ENCODE measurements at regions not wholly inside any gene's neighbourhood (a gene's known extent, or its start where the extent isn't known, plus 50 kb on each side); places are given as distances from the start of the nearest gene placed in this dataset.

DNA sequence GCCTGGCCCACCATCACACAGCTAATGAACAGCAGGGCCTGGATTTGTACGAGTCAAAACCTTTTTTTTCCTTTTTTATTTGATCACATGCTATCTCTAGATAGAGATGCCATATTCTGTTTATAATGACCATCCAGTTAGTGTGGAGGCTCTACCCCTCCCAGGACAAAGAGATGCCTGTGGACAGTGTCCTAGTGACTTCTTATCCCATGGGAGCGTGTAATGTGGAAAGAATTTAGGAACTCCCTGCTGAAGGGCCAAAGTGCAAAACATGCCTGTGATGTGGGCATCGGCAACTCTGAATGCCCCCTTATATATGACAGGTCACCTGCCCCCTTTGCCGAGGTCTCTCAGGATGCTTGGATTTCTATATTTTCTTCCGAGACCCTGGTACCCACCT lies 292.2 kb downstream of the RRAGC start:
- Histone ChIP-seq H4K20me1 (ENCODE audit: control insufficient read depth, insufficient read depth, low read depth, low read length) (no peaks in the 10 kb centered on the region), H3F3A (ENCODE audit: control insufficient read depth, insufficient read depth) (no peaks in the 10 kb centered on the region), H3K79me2 (ENCODE audit: control insufficient read depth, low read length) (no peaks in the 10 kb centered on the region), H3K4me2 (ENCODE audit: low read length) (no peak overlapping the region), H3K36me3 (ENCODE audit: control insufficient read depth, low read length) (no peaks in the 10 kb centered on the region), H3K27me3 (ENCODE audit: control insufficient read depth, low read length) (no peaks in the 10 kb centered on the region), H3K4me1 (ENCODE audit: control insufficient read depth, low read length) (no peaks in the 10 kb centered on the region), H3K4me3 (ENCODE audit: low read length) (no peak overlapping the region), H3K9me3 (ENCODE audit: control insufficient read depth, insufficient read depth, low read length) (no peaks in the 10 kb centered on the region), H3K27ac (ENCODE audit: low read depth, low read length) (no peak overlapping the region), H3K9me2 (replicated peaks; ENCODE audit: control insufficient read depth, low read length) (no peaks in the 10 kb centered on the region)
- TF ChIP-seq, protein P1, sequence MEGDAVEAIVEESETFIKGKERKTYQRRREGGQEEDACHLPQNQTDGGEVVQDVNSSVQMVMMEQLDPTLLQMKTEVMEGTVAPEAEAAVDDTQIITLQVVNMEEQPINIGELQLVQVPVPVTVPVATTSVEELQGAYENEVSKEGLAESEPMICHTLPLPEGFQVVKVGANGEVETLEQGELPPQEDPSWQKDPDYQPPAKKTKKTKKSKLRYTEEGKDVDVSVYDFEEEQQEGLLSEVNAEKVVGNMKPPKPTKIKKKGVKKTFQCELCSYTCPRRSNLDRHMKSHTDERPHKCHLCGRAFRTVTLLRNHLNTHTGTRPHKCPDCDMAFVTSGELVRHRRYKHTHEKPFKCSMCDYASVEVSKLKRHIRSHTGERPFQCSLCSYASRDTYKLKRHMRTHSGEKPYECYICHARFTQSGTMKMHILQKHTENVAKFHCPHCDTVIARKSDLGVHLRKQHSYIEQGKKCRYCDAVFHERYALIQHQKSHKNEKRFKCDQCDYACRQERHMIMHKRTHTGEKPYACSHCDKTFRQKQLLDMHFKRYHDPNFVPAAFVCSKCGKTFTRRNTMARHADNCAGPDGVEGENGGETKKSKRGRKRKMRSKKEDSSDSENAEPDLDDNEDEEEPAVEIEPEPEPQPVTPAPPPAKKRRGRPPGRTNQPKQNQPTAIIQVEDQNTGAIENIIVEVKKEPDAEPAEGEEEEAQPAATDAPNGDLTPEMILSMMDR (IDR thresholded peaks at IDR 0.05; ENCODE audit: low read depth, low read length, poor library complexity, severe bottlenecking), result no peak
- no peak for TF ChIP-seq EZH2phosphoT487 (IDR thresholded peaks at IDR 0.05; ENCODE audit: borderline replicate concordance, low read length)

DNA sequence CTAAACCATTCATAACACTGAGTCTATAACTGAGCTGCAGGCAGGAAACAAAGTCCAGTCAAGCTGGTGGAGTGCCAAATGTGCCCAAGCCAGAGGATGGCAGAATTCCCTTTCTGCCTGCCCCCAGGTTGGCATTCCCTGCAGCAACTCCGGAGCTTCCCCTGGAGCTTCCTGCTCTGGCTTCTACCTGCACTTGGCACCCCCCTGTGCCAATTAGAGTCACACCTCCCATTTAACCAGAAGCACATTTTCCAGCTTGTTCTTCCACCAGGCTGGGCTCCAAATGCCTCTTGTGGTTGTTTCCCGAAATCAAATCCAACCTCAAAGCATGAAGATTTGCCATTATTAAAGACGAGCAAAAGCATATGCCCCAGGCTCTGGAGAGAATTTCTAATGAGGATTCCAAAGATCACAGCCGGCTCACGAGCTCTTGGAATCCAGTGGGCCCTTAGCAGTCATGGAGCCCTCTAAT lies 294.5 kb downstream of the RRAGC start:
- Histone ChIP-seq H3K4me3 (ENCODE audit: low read length) (no peak overlapping the region), H3K9me2 (replicated peaks; ENCODE audit: control insufficient read depth, low read length) (no peaks in the 10 kb centered on the region), H3K27me3 (ENCODE audit: control insufficient read depth, low read length) (no peaks in the 10 kb centered on the region), H3K27ac (ENCODE audit: low read depth, low read length) (no peak overlapping the region), H3K36me3 (ENCODE audit: control insufficient read depth, low read length) (no peaks in the 10 kb centered on the region), H3F3A (ENCODE audit: control insufficient read depth, insufficient read depth) (peaks cover 4% of the 10 kb centered on the region; the same call in 1 of the 2 replicates), H3K79me2 (ENCODE audit: control insufficient read depth, low read length) (no peaks in the 10 kb centered on the region), H3K4me1 (ENCODE audit: control insufficient read depth, low read length) (peaks cover 11% of the 10 kb centered on the region), H4K20me1 (ENCODE audit: control insufficient read depth, insufficient read depth, low read depth, low read length) (no peaks in the 10 kb centered on the region), H3K4me2 (ENCODE audit: low read length) (no peak overlapping the region), H3K9me3 (ENCODE audit: control insufficient read depth, insufficient read depth, low read length) (no peaks in the 10 kb centered on the region)
- no peak for TF ChIP-seq EZH2phosphoT487 (IDR thresholded peaks at IDR 0.05; ENCODE audit: borderline replicate concordance, low read length)
- TF ChIP-seq, protein P1 (IDR thresholded peaks at IDR 0.05; ENCODE audit: low read depth, low read length, poor library complexity, severe bottlenecking), result no peak

DNA sequence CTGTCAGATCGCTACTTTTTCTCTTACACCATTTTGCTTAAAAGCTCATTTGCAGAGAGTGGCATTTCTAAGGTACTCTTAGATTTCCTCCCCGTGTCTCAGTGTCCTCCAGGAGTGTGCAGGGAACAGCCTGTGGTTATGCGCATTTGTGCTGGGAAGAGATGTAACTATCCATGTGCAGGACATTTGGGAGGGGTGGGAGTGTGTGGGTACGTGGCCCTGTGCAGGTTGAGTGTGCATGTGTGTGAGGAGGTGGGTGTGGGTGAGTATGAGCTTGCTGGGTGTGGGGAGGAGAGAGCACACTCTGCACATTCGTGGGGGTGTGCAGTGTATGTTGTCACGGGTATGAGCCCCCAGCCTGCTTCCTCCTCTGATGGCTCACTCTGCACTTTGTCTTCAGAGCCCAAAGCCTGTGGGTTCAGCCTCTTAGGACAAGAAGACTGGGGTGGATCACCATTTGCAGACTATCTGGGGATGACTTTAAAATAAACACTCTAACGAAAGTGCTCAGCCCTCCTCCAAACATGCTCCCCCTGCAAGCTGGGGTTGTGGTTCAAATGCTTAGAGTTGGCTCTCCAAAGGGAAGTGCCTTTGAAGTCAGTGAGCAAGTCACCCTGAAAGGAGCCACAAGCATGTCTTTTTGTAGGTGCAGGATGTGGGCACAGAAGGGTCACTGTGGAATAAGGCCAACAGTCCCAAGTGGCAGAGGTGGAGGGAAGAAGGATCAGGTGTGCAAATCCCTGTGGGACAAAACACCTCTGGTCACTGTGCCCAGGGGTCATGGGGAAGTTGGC lies 295.4 kb downstream of the RRAGC start:
- H3F3A ChIP-seq (ENCODE audit: control insufficient read depth, insufficient read depth), result peaks cover 7% of the 10 kb centered on the region; the same call in 1 of the 2 replicates
- H3K79me2 ChIP-seq (ENCODE audit: control insufficient read depth, low read length), result no peaks in the 10 kb centered on the region
- TF ChIP-seq, protein P1 (IDR thresholded peaks at IDR 0.05; ENCODE audit: low read depth, low read length, poor library complexity, severe bottlenecking), result no peak
- no peak for TF ChIP-seq EZH2phosphoT487 (IDR thresholded peaks at IDR 0.05; ENCODE audit: borderline replicate concordance, low read length)
- H3K27ac ChIP-seq (ENCODE audit: low read depth, low read length), result no peak overlapping the region
- no peaks in the 10 kb centered on the region for H3K27me3 ChIP-seq (ENCODE audit: control insufficient read depth, low read length)
- H3K4me1 ChIP-seq (ENCODE audit: control insufficient read depth, low read length), result peaks cover 19% of the 10 kb centered on the region
- no peak overlapping the region for H3K4me3 ChIP-seq (ENCODE audit: low read length)
- H3K36me3 ChIP-seq (ENCODE audit: control insufficient read depth, low read length), result no peaks in the 10 kb centered on the region
- no peaks in the 10 kb centered on the region for H3K9me3 ChIP-seq (ENCODE audit: control insufficient read depth, insufficient read depth, low read length)
- no peaks in the 10 kb centered on the region for H3K9me2 ChIP-seq (replicated peaks; ENCODE audit: control insufficient read depth, low read length)
- no peaks in the 10 kb centered on the region for H4K20me1 ChIP-seq (ENCODE audit: control insufficient read depth, insufficient read depth, low read depth, low read length)
- H3K4me2 ChIP-seq (ENCODE audit: low read length), result no peak overlapping the region

Measured in DOHH2 (cell line).